Vagina (tissue), 2 donors: ENCODE measurements at regions not wholly inside any gene's neighbourhood (a gene's known extent, or its start where the extent isn't known, plus 50 kb on each side); places are given as distances from the start of the nearest gene placed in this dataset.

Source experiments
- CTCF ChIP-seq, 3 experiments: fragments of 450-650 bp in 2 of 3; fragments of 200-600 bp in 1 of 3; sonication (generic) in 1 of 3; IDR thresholded peaks; one replicate each; pipeline ENCODE4 v1.5.1; 2017 to 2019; ENCODE audit warnings: antibody characterized with exemption in 3 of 3, mild to moderate bottlenecking in 2 of 3, moderate library complexity in 2 of 3
- POLR2A ChIP-seq, 2 donors: fragments of 450-650 bp; IDR thresholded peaks; one replicate each; pipeline ENCODE4 v1.6.1; 2017; ENCODE audit warnings: antibody characterized with exemption in 2 of 2, mild to moderate bottlenecking in 2 of 2, moderate library complexity in 2 of 2

- TF ChIP-seq CTCF (IDR thresholded peaks at IDR 0.05) (no peak), POLR2A (IDR thresholded peaks at IDR 0.05) (no peak)
Observed at GRCh38 chr12:114764510-114764909, 80.5 kb upstream of the TBX3 start.
